PC-9 (cell line): ENCODE measurements at regions not wholly inside any gene's neighbourhood (a gene's known extent, or its start where the extent isn't known, plus 50 kb on each side); places are given as distances from the start of the nearest gene placed in this dataset.

ENCODE experiments used
- BruUV-seq: library from RNA; stranded (reverse); fragments of 400-500 nt; replicated peaks from 2 replicates; lab custom pipeline; 2021; lab: Mats Ljungman, UMichigan
- CTCF ChIA-PET: fragments of 300-600 bp; sonication (Branson Sonifier 250); formaldehyde crosslinking; loops from one replicate; lab custom pipeline; 2022; ENCODE audit warnings: antibody characterized with exemption; lab: Charles Lee
- POLR2A ChIA-PET: fragments of 300-600 bp; sonication (Branson Sonifier 250); formaldehyde crosslinking; loops from one replicate; lab custom pipeline; 2022; ENCODE audit warnings: antibody characterized with exemption; ENCODE audit not compliant: unreplicated experiment; lab: Charles Lee
- DNase-seq, 2 experiments: peaks; one replicate each; pipeline versions ENCODE4 v3.0.0 to v3.0.0-alpha.2; 2015 to 2022; ENCODE audit warnings: mixed read lengths in 1 of 2
- H2AFZ ChIP-seq: fragments of 200-600 bp; sonication (generic); 2 replicates; pipeline ENCODE4 v1.8.1; 2017; ENCODE audit warnings: antibody characterized with exemption
- H3F3A ChIP-seq: fragments of 200-600 bp; sonication (generic); 2 replicates; pipeline ENCODE4 v1.8.1; 2017; ENCODE audit warnings: antibody characterized with exemption, mild to moderate bottlenecking, low read depth; ENCODE audit not compliant: insufficient read depth
- H3K27ac ChIP-seq: fragments of 200-600 bp; sonication (generic); 2 replicates; pipeline ENCODE4 v1.6.1; 2016; ENCODE audit warnings: mixed run types
- H3K27me3 ChIP-seq: fragments of 200-600 bp; sonication (generic); 2 replicates; pipeline ENCODE4 v1.6.1; 2016; ENCODE audit warnings: low read depth, mixed run types; ENCODE audit not compliant: insufficient read depth
- H3K36me3 ChIP-seq: fragments of 200-600 bp; sonication (generic); 2 replicates; pipeline ENCODE4 v1.6.1; 2016; ENCODE audit warnings: low read depth, mixed run types
- H3K4me1 ChIP-seq: fragments of 200-600 bp; sonication (generic); replicated peaks from 2 replicates; pipeline ENCODE4 v1.6.1; 2016; ENCODE audit warnings: mixed run types; ENCODE audit not compliant: insufficient read depth
- H3K4me2 ChIP-seq: fragments of 200-600 bp; sonication (generic); 2 replicates; pipeline ENCODE4 v1.6.1; 2017; ENCODE audit warnings: mixed run types
- H3K4me3 ChIP-seq: fragments of 200-600 bp; sonication (generic); 2 replicates; pipeline ENCODE4 v1.6.1; 2016; ENCODE audit warnings: mixed run types
- H3K79me2 ChIP-seq: fragments of 200-600 bp; sonication (generic); 2 replicates; pipeline ENCODE4 v1.6.1; 2017; ENCODE audit warnings: low read depth, mixed run types
- H3K9me2 ChIP-seq: fragments of 200-600 bp; sonication (generic); 2 replicates; pipeline ENCODE4 v1.8.1; 2017; ENCODE audit warnings: mild to moderate bottlenecking; ENCODE audit not compliant: insufficient read depth
- H3K9me3 ChIP-seq: fragments of 200-600 bp; sonication (generic); 2 replicates; pipeline ENCODE4 v1.8.1; 2016; ENCODE audit warnings: low read depth; ENCODE audit not compliant: insufficient read depth
- H4K20me1 ChIP-seq: fragments of 200-600 bp; sonication (generic); 2 replicates; pipeline ENCODE4 v1.8.1; 2017; ENCODE audit not compliant: insufficient read depth
- CTCF ChIP-seq: fragments of 200-600 bp; sonication (generic); conservative IDR thresholded peaks from 2 replicates; pipeline ENCODE4 v1.6.1; 2017; ENCODE audit warnings: mixed run types, antibody characterized with exemption, mild to moderate bottlenecking, moderate library complexity
- EZH2 ChIP-seq: fragments of 200-600 bp; sonication (generic); IDR thresholded peaks from 2 replicates; pipeline ENCODE4 v1.8.0; 2017; ENCODE audit warnings: antibody characterized with exemption, low read depth
- intact Hi-C: fragments of 100-400 bp; cut with micrococcal nuclease; formaldehyde crosslinking; loops from one replicate; pipeline ENCODE4 v1.10.0; 2022; ENCODE audit not compliant: unreplicated experiment

- intact Hi-C loops: no loop called here
- H2AFZ ChIP-seq: no peak overlapping the region
- POLR2A ChIA-PET: no interaction called here
- H3K27me3 ChIP-seq: no peaks in the 10 kb centered on the region
- no peak overlapping the region for H3K4me3 ChIP-seq
- CTCF ChIA-PET: no interaction called here
- H3F3A ChIP-seq: no peaks in the 10 kb centered on the region
- no peak for DNase-seq
- H3K4me1 ChIP-seq: no peaks in the 10 kb centered on the region
- 0 out of 2 replicates have a peak, but pooled peaks cover 3% of the 10 kb centered on the region for H3K9me2 ChIP-seq
- no peaks in the 10 kb centered on the region for H4K20me1 ChIP-seq
- no peak overlapping the region for H3K27ac ChIP-seq
- no peaks in the 10 kb centered on the region for H3K36me3 ChIP-seq
- H3K9me3 ChIP-seq: no peaks in the 10 kb centered on the region
- TF ChIP-seq CTCF (no peak), EZH2 (no peak)
- BruUV-seq: no TSS peak
- no peaks in the 10 kb centered on the region for H3K79me2 ChIP-seq
- no peak overlapping the region for H3K4me2 ChIP-seq
Observed at GRCh38 chr5:124561451-124561850, 185.0 kb downstream of the ZNF608 start.

GRCh38 chr5:124560370-124560769 lies 186.1 kb downstream of the ZNF608 start:
- Histone ChIP-seq H2AFZ (no peak overlapping the region), H3K4me2 (no peak overlapping the region), H3K79me2 (no peaks in the 10 kb centered on the region), H3K27ac (no peak overlapping the region), H3K9me2 (0 out of 2 replicates have a peak, but pooled peaks cover 3% of the 10 kb centered on the region), H3K36me3 (no peaks in the 10 kb centered on the region), H3K9me3 (no peaks in the 10 kb centered on the region), H3K4me3 (no peak overlapping the region), H3F3A (no peaks in the 10 kb centered on the region), H3K27me3 (no peaks in the 10 kb centered on the region), H3K4me1 (no peaks in the 10 kb centered on the region), H4K20me1 (no peaks in the 10 kb centered on the region)
- no TSS peak for BruUV-seq
- DNase-seq: no peak
- POLR2A ChIA-PET: interaction anchor here (0.7 kb wide), 2 partner anchors 10 to 493 kb away, joined by 7 to 30 read pairs; no protein-coding TSS in a partner anchor
- CTCF ChIA-PET: interaction anchor here (0.6 kb wide), 1 partner anchor 423 kb away, joined by 8 read pairs; no protein-coding TSS in a partner anchor
- intact Hi-C loops: no loop called here
- no peak for TF ChIP-seq EZH2
- no peak for TF ChIP-seq CTCF

GRCh38 chr5:124557761-124558160 lies 188.7 kb downstream of the ZNF608 start:
- Histone ChIP-seq H3K36me3 (no peaks in the 10 kb centered on the region), H2AFZ (no peak overlapping the region), H3K27me3 (no peaks in the 10 kb centered on the region), H3K4me2 (no peak overlapping the region), H3K4me1 (no peaks in the 10 kb centered on the region), H3K27ac (no peak overlapping the region), H3K79me2 (no peaks in the 10 kb centered on the region), H3K4me3 (no peak overlapping the region), H3K9me3 (no peaks in the 10 kb centered on the region), H4K20me1 (no peaks in the 10 kb centered on the region), H3K9me2 (no peaks in the 10 kb centered on the region), H3F3A (no peaks in the 10 kb centered on the region)
- POLR2A ChIA-PET: no interaction called here
- intact Hi-C loops: no loop called here
- BruUV-seq: no TSS peak
- CTCF ChIA-PET: no interaction called here
- TF ChIP-seq CTCF (no peak), EZH2 (no peak)
- no peak for DNase-seq
